WTC11 (cell line): ENCODE measurements at regions not wholly inside any gene's neighbourhood (a gene's known extent, or its start where the extent isn't known, plus 50 kb on each side); places are given as distances from the start of the nearest gene placed in this dataset.

Experiments used
- CTCF ChIP-seq: fragments of 200-600 bp; IDR thresholded peaks from 2 replicates; pipeline ENCODE4 v1.8.0; 2022; ENCODE audit warnings: antibody characterized with exemption
- MXD4 ChIP-seq: fragments of 250-450 bp; sonication (Bioruptor Pico); IDR thresholded peaks from 2 replicates; pipeline ENCODE4 v1.8.0; 2021; ENCODE audit warnings: mild to moderate bottlenecking, moderate library complexity, borderline replicate concordance
- NR3C1 ChIP-seq: sonication (generic); formaldehyde crosslinking; conservative IDR thresholded peaks from 2 replicates; pipeline ENCODE4 v1.8.1; 2023; ENCODE audit warnings: low read depth, mild to moderate bottlenecking, missing genetic modification reagents

- TF ChIP-seq NR3C1 (CRISPR knock-in tag) (no peak), CTCF (no peak), MXD4 (CRISPR knock-in tag) (no peak)
Measured at GRCh38 chr3:144265542-144266100, 294.0 kb downstream of the DIPK2A start.
